ENCODE measurements at regions not wholly inside any gene's neighbourhood (a gene's known extent, or its start where the extent isn't known, plus 50 kb on each side); places are given as distances from the start of the nearest gene placed in this dataset.

GRCh38 chr1:118272884-118273283 is 87.9 kb upstream of the SPAG17 start:
- CTCF ChIA-PET (ENCODE audit: low intra/inter-chr PET ratio, low total read pairs), result no interaction called here
- no peaks in the 10 kb centered on the region for H3K9me3 ChIP-seq (ENCODE audit: low read length)
- no peak overlapping the region for H3K4me2 ChIP-seq (ENCODE audit: low read depth, low read length)
- no peak overlapping the region for H3K9ac ChIP-seq (ENCODE audit: insufficient read depth, low read depth, low read length)
- H3K4me1 ChIP-seq (ENCODE audit: insufficient read depth, low read length), result no peaks in the 10 kb centered on the region
- H2AFZ ChIP-seq (ENCODE audit: low read length), result no peak overlapping the region
- in situ Hi-C loops (cut with HindIII; ENCODE audit: extremely low pct_ligation_motif_present, low pct_unique_long_range_greater_than_20kb), result no loop called here
- no peaks in the 10 kb centered on the region for H3K79me2 ChIP-seq (ENCODE audit: insufficient read depth, low read length)
- H3K27ac ChIP-seq (ENCODE audit: extremely low read length, insufficient read depth, low read length), result no peak overlapping the region
- FAIRE-seq (no peak), DNase-seq (ENCODE audit: low spot score) (no peak), ATAC-seq (no peak)
- H4K20me1 ChIP-seq (ENCODE audit: insufficient read depth, low read length), result no peaks in the 10 kb centered on the region
- POLR2A ChIA-PET, result no interaction called here
- H3K4me3 ChIP-seq (replicated peaks in 1 of 3; ENCODE audit: insufficient read depth in 1 of 3, low read depth in 2 of 3, low read length in 3 of 3), result no peak overlapping the region
- no peaks in the 10 kb centered on the region for H3K27me3 ChIP-seq (ENCODE audit: control insufficient read depth in 1 of 2, insufficient read depth in 2 of 2, low read length in 2 of 2)
- under 1% methylated on average over 5 of the region's 5 CpGs for WGBS (ENCODE audit: low lambda C conversion rate)
- no TSS peak for BruUV-seq (replicated peaks)
- TF ChIP-seq ATF7 (IDR thresholded peaks at IDR 0.05), result peak; percentile 12; the same call in 1 of the 2 replicates
- TF ChIP-seq ATF7 (CRISPR knock-in tag; IDR thresholded peaks at IDR 0.05), result no peak
- TF ChIP-seq PHB2 (IDR thresholded peaks at IDR 0.05; ENCODE audit: partially characterized antibody), result no peak
- H3K36me3 ChIP-seq (replicated peaks in 1 of 2; ENCODE audit: control insufficient read depth in 1 of 2, insufficient read depth in 2 of 2, low read length in 2 of 2), result no peaks in the 10 kb centered on the region
- intact Hi-C loops (cut with micrococcal nuclease; ENCODE audit: unreplicated experiment), result no loop called here

GRCh38 chr1:118271883-118272282 is 86.9 kb upstream of the SPAG17 start:
- WGBS (ENCODE audit: low lambda C conversion rate), result 0% methylated on average over 3 of the region's 3 CpGs
- Histone ChIP-seq H3K79me2 (ENCODE audit: insufficient read depth, low read length) (no peaks in the 10 kb centered on the region), H3K36me3 (replicated peaks in 1 of 2; ENCODE audit: control insufficient read depth in 1 of 2, insufficient read depth in 2 of 2, low read length in 2 of 2) (no peaks in the 10 kb centered on the region), H3K9ac (ENCODE audit: insufficient read depth, low read depth, low read length) (no peak overlapping the region), H4K20me1 (ENCODE audit: insufficient read depth, low read length) (no peaks in the 10 kb centered on the region), H3K4me2 (ENCODE audit: low read depth, low read length) (no peak overlapping the region), H3K4me3 (replicated peaks in 1 of 3; ENCODE audit: insufficient read depth in 1 of 3, low read depth in 2 of 3, low read length in 3 of 3) (no peak overlapping the region), H3K9me3 (ENCODE audit: low read length) (no peaks in the 10 kb centered on the region), H3K27me3 (ENCODE audit: control insufficient read depth in 1 of 2, insufficient read depth in 2 of 2, low read length in 2 of 2) (no peaks in the 10 kb centered on the region), H3K4me1 (ENCODE audit: insufficient read depth, low read length) (no peaks in the 10 kb centered on the region), H2AFZ (ENCODE audit: low read length) (no peak overlapping the region), H3K27ac (ENCODE audit: extremely low read length, insufficient read depth, low read length) (no peak overlapping the region)
- no peak for DNase-seq (ENCODE audit: low spot score)
- ATAC-seq, result no peak
- in situ Hi-C loops (cut with HindIII; ENCODE audit: extremely low pct_ligation_motif_present, low pct_unique_long_range_greater_than_20kb), result no loop called here
- intact Hi-C loops (cut with micrococcal nuclease; ENCODE audit: unreplicated experiment), result no loop called here
- no peak for TF ChIP-seq ZNF124 (CRISPR knock-in tag; IDR thresholded peaks at IDR 0.05)
- TF ChIP-seq THRA (CRISPR knock-in tag; IDR thresholded peaks at IDR 0.05; ENCODE audit: borderline replicate concordance), result no peak
- no peak for TF ChIP-seq MEIS1 (CRISPR knock-in tag; IDR thresholded peaks at IDR 0.05; ENCODE audit: borderline replicate concordance)
- no peak for TF ChIP-seq PHF20 (CRISPR knock-in tag; IDR thresholded peaks at IDR 0.05)
- no peak for TF ChIP-seq KDM5A (IDR thresholded peaks at IDR 0.05; ENCODE audit: borderline replicate concordance, low read length)
- TF ChIP-seq DDIT3 (CRISPR knock-in tag; IDR thresholded peaks at IDR 0.05), result no peak
- TF ChIP-seq TFE3 (CRISPR knock-in tag; IDR thresholded peaks at IDR 0.05), result no peak
- no peak for TF ChIP-seq TARDBP (CRISPR knock-in tag; IDR thresholded peaks at IDR 0.05)
- no peak for TF ChIP-seq MTA1 (CRISPR knock-in tag; IDR thresholded peaks at IDR 0.05; ENCODE audit: borderline replicate concordance)
- no peak for TF ChIP-seq CBX1 (IDR thresholded peaks at IDR 0.05; ENCODE audit: low read depth)
- no peak for TF ChIP-seq ZNF367 (CRISPR knock-in tag; IDR thresholded peaks at IDR 0.05; ENCODE audit: borderline replicate concordance)
- ChIA-PET CTCF (ENCODE audit: low intra/inter-chr PET ratio, low total read pairs) (no interaction called here), POLR2A (no interaction called here)
- no peak for FAIRE-seq
- no TSS peak for BruUV-seq (replicated peaks)
